Nephron (organoid): ENCODE measurements at regions not wholly inside any gene's neighbourhood (a gene's known extent, or its start where the extent isn't known, plus 50 kb on each side); places are given as distances from the start of the nearest gene placed in this dataset.
"Not testable (repeated sequence)": the region's sequence is repeated elsewhere in the genome, so short reads cannot be mapped to it uniquely, and the experiment has no call there.

Experiments
- H3K27ac Mint-ChIP-seq, 3 experiments: 2 replicates each; pipeline ENCODE4 v1.8.0; 2020; ENCODE audit warnings: mixed read lengths in 3 of 3, mild to moderate bottlenecking in 2 of 3, moderate library complexity in 1 of 3
- H3K27me3 Mint-ChIP-seq: 2 replicates; pipeline ENCODE4 v1.8.0; 2021; ENCODE audit warnings: low read depth, mild to moderate bottlenecking, moderate library complexity, mixed read lengths
- H3K36me3 Mint-ChIP-seq: 2 replicates; pipeline ENCODE4 v1.8.0; 2020; ENCODE audit warnings: low read depth, mixed read lengths
- H3K4me1 Mint-ChIP-seq: 2 replicates; pipeline ENCODE4 v1.8.0; 2020; ENCODE audit warnings: mixed read lengths
- H3K4me3 Mint-ChIP-seq, 3 experiments: 2 replicates each; pipeline ENCODE4 v1.8.0; 2020; ENCODE audit warnings: mild to moderate bottlenecking in 3 of 3, mixed read lengths in 3 of 3, moderate library complexity in 2 of 3
- H3K9me3 Mint-ChIP-seq: 2 replicates; pipeline ENCODE4 v1.8.0; 2020; ENCODE audit warnings: mixed read lengths
- TF ChIP-seq, protein P1 (sequence below), 3 experiments: fragments of 200-600 bp; sonication (generic); IDR thresholded peaks; one replicate each; pipeline ENCODE4 v1.5.0; 2021; ENCODE audit warnings: antibody characterized with exemption in 3 of 3; ENCODE audit not compliant: unreplicated experiment in 3 of 3

DNA sequence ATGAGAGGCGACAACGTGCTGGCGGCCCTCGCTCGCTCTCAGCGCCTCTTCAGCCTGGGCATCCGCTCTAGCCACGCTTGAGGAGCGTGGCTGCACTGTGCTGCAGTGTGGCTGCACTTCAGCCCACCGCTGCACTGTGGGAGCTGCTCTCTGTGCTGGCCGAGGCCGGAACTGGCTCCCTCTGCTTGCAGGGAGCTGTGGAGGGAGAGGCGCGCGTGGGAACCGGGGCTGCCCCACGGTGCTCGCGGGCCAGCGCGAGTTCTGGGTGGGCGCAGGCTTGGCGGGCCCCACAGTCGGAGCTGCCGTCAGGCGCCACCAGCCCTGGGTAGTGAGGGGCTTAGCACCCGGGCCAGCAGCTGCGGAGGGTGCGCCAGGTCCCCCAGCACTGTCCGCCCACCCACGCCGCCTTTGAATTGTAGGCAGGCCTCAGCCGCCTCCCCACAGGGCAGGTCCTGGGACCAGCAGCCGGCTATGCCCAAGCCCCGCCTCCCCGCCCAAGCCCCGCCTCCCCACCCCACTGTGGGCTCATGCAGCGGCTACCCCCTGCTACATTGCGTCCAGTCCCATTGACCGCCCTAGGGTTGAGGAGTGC, 974.2 kb downstream of the FSCB start:
- Mint-ChIP-seq H3K27me3 (no peaks in the 10 kb centered on the region), H3K4me3 (no peak overlapping the region), H3K4me1 (peaks cover 5% of the 10 kb centered on the region), H3K36me3 (peaks cover 7% of the 10 kb centered on the region), H3K27ac (no peak overlapping the region), H3K9me3 (peaks cover 11% of the 10 kb centered on the region)
- TF ChIP-seq, protein P1, sequence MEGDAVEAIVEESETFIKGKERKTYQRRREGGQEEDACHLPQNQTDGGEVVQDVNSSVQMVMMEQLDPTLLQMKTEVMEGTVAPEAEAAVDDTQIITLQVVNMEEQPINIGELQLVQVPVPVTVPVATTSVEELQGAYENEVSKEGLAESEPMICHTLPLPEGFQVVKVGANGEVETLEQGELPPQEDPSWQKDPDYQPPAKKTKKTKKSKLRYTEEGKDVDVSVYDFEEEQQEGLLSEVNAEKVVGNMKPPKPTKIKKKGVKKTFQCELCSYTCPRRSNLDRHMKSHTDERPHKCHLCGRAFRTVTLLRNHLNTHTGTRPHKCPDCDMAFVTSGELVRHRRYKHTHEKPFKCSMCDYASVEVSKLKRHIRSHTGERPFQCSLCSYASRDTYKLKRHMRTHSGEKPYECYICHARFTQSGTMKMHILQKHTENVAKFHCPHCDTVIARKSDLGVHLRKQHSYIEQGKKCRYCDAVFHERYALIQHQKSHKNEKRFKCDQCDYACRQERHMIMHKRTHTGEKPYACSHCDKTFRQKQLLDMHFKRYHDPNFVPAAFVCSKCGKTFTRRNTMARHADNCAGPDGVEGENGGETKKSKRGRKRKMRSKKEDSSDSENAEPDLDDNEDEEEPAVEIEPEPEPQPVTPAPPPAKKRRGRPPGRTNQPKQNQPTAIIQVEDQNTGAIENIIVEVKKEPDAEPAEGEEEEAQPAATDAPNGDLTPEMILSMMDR (IDR thresholded peaks at IDR 0.05; ENCODE audit: unreplicated experiment in 3 of 3) = no peak

DNA sequence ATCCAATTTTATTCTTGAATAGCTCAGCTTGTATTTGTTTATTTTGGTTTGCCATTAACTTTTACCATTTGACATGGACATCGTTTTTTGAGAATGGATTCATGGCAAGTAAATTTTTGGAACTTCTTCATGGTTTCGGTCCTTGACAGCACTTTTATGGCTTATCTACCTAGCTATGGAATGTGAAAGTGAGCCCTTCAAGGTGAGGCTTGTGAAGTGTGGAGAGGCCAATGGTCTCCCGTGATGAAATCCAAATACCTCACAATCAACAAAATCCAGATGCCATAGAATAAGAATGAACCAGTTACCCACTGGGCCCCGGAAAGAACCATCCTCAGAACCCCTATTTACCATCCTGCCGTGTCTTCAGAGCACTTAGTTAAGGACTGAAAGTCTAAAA, 978.8 kb downstream of the FSCB start:
- Mint-ChIP-seq H3K9me3 (no peaks in the 10 kb centered on the region), H3K27me3 (no peaks in the 10 kb centered on the region), H3K36me3 (no peaks in the 10 kb centered on the region), H3K4me1 (peaks cover 9% of the 10 kb centered on the region), H3K27ac (no peak overlapping the region), H3K4me3 (no peak overlapping the region)
- TF ChIP-seq, protein P1 (IDR thresholded peaks at IDR 0.05; ENCODE audit: unreplicated experiment in 3 of 3) = no peak

DNA sequence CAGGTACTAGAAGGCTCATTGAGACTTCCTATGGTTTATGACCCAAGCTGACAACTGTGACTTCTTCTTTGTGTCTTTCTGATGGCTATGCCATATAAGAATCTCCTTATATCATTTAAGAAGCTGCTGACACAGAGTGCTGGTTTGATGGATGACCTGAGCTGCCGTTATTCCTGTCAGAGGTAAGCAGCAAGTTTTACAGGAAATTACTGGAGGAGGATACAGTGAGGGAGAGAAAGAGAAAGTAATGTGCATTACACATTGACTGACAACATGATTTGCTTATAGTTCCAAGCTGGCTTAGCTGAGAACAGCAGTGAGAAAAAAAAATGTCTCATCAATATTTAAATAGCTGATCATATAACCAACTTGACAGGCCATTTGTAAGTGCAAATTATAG, 981.4 kb downstream of the FSCB start:
- TF ChIP-seq, protein P1 (IDR thresholded peaks at IDR 0.05; ENCODE audit: unreplicated experiment in 3 of 3) = no peak
- H3K4me3 Mint-ChIP-seq = no peak overlapping the region
- no peak overlapping the region for H3K27ac Mint-ChIP-seq
- H3K4me1 Mint-ChIP-seq = peaks cover 9% of the 10 kb centered on the region
- no peaks in the 10 kb centered on the region for H3K27me3 Mint-ChIP-seq
- H3K9me3 Mint-ChIP-seq = no peaks in the 10 kb centered on the region
- no peaks in the 10 kb centered on the region for H3K36me3 Mint-ChIP-seq

DNA sequence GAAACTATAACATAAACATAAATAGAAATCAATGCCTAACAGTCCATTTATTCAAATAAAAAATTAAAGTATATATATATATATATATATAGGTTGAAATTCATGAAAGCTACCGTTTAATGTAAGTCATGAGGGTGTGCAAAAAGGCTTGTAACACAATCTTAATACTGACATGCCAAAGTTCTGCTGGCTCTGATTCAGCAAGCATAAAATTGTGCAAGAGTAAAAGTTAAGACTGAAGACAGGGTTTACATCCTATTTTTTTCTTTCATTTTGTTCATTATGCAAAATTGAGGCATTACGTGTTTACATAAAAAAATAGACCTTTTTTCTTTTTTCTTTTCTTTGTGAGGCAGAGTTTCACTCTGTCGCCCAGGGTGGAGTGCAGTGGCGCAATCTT, 984.2 kb downstream of the FSCB start:
- TF ChIP-seq, protein P1 (IDR thresholded peaks at IDR 0.05; ENCODE audit: unreplicated experiment in 3 of 3) = no peak
- Mint-ChIP-seq H3K4me1 (peaks cover 5% of the 10 kb centered on the region), H3K4me3 (no peak overlapping the region), H3K27ac (no peak overlapping the region), H3K9me3 (peaks cover 4% of the 10 kb centered on the region), H3K27me3 (no peaks in the 10 kb centered on the region), H3K36me3 (no peaks in the 10 kb centered on the region)

DNA sequence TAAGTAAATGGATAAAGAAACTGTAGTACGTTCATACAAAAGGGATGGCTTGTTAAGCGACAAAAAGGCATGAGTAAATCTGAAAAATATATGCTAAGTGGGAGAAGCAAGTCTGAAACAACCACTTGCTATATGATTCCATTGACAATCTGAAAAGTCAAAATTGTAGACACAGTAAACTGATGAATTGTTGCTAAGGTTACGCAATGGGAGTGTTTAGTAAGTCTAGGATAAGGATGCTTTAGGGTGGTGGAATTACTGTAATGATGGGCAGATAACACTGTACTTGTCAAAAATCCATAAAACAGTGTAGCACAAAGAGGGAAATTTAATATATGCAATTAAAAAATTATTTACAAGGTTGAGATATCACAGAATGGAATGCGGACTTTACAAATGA, 984.9 kb downstream of the FSCB start:
- no peak overlapping the region for H3K4me3 Mint-ChIP-seq
- H3K27ac Mint-ChIP-seq = no peak overlapping the region
- peaks cover 8% of the 10 kb centered on the region for H3K9me3 Mint-ChIP-seq
- H3K36me3 Mint-ChIP-seq = no peaks in the 10 kb centered on the region
- H3K4me1 Mint-ChIP-seq = peaks cover 5% of the 10 kb centered on the region
- H3K27me3 Mint-ChIP-seq = no peaks in the 10 kb centered on the region
- TF ChIP-seq, protein P1 (IDR thresholded peaks at IDR 0.05; ENCODE audit: unreplicated experiment in 3 of 3) = no peak

DNA sequence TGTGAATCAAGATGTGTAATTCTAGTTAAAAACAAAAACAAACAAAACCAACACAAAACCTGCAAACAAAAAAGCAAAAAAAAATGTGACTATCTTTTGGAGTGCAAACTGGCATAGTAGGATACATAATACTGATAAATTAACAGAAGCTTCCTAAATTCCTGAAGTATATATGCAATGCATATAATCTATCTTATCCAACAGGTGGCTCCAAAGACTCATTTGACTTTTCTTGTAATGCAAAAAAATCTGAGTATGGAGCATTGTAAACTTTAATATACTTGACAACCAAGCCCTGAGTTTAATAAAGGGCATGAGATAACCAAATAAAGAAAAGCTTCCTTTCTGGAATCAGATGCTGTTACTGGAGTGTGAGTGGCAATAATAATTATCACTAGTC, 1003.6 kb downstream of the FSCB start:
- Mint-ChIP-seq H3K27me3 (no peaks in the 10 kb centered on the region), H3K9me3 (peaks cover 5% of the 10 kb centered on the region), H3K36me3 (no peaks in the 10 kb centered on the region), H3K27ac (no peak overlapping the region), H3K4me1 (peaks cover 4% of the 10 kb centered on the region), H3K4me3 (no peak overlapping the region)
- TF ChIP-seq, protein P1 (IDR thresholded peaks at IDR 0.05; ENCODE audit: unreplicated experiment in 3 of 3) = peak; percentile 25 to 41 (median 35)

DNA sequence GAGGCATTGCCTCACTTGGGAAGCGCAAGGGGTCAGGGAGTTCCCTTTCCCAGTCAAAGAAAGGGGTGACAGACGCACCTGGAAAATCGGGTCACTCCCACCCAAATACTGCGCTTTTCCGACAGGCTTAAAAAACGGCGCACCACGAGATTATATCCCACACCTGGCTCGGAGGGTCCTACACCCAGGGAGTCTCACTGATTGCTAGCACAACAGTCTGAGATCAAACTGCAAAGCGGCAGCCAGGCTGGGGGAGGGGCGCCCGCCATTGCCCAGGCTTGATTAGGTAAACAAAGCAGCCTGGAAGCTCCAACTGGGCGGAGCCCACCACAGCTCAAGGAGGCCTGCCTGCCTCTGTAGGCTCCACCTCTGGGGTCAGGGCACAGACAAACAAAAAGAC, 1014.7 kb downstream of the FSCB start:
- not testable (repeated sequence) for H3K36me3 Mint-ChIP-seq, H3K4me3 Mint-ChIP-seq, H3K27me3 Mint-ChIP-seq, H3K9me3 Mint-ChIP-seq, H3K4me1 Mint-ChIP-seq, H3K27ac Mint-ChIP-seq
